NT2/D1 (cell line): ENCODE measurements at regions not wholly inside any gene's neighbourhood (a gene's known extent, or its start where the extent isn't known, plus 50 kb on each side); places are given as distances from the start of the nearest gene placed in this dataset.

ENCODE experiments used
- SUZ12 ChIP-seq: IDR thresholded peaks from 2 replicates; pipeline ENCODE4 v1.6.1; 2011; ENCODE audit not compliant: insufficient read length, insufficient read depth; ENCODE audit errors: extremely low read depth
- ZNF274 ChIP-seq: IDR thresholded peaks from 2 replicates; pipeline ENCODE4 v1.6.1; 2011; ENCODE audit warnings: mild to moderate bottlenecking, low read depth, low read length

DNA sequence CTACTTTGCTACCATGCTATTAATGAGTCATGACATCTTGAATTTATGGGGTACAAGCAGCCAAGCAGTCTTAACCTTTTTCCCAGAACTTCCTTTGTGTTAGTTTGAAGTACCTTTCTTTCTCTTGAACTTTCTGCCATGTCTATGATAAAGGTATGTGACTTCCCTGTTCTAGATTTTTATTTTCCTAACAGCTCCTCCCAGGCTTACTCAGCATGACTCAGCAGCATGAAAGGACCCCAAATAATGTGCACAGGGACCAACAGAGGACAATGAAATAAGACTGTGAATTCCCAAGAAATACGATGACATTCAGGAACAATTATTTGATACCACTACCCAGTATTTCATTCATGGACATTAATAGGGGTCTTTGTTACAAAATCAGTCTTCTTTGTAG lies 60.0 kb downstream of the TTC6 start:
- TF ChIP-seq ZNF274 (no peak), SUZ12 (no peak)
